Ishikawa (cell line): ENCODE measurements at regions not wholly inside any gene's neighbourhood (a gene's known extent, or its start where the extent isn't known, plus 50 kb on each side); places are given as distances from the start of the nearest gene placed in this dataset.

Experiments
- EGR1 ChIP-seq: IDR thresholded peaks from 2 replicates; pipeline ENCODE4 v1.6.1; 2012
- FOXM1 ChIP-seq: IDR thresholded peaks from 2 replicates; pipeline ENCODE4 v1.6.1; 2012; ENCODE audit warnings: low read depth, borderline replicate concordance
- REST ChIP-seq: IDR thresholded peaks from 2 replicates; pipeline ENCODE4 v1.6.1; 2012; ENCODE audit warnings: low read depth, mild to moderate bottlenecking
- TAF1 ChIP-seq: IDR thresholded peaks from 2 replicates; pipeline ENCODE4 v1.6.1; 2012; ENCODE audit warnings: low read depth, mild to moderate bottlenecking

GRCh38 chr4:24285759-24286158, 298.6 kb downstream of the DHX15 start:
- no peak for TF ChIP-seq FOXM1
- no peak for TF ChIP-seq TAF1
- no peak for TF ChIP-seq REST
- TF ChIP-seq EGR1 = no peak
